A673 (cell line): ENCODE measurements at regions not wholly inside any gene's neighbourhood (a gene's known extent, or its start where the extent isn't known, plus 50 kb on each side); places are given as distances from the start of the nearest gene placed in this dataset.

Experiments
- EZH2 ChIP-seq: fragments of 200-600 bp; sonication (generic); IDR thresholded peaks from 2 replicates; pipeline ENCODE4 v1.6.1; 2017; ENCODE audit warnings: borderline replicate concordance, low read depth, mild to moderate bottlenecking, mixed read lengths, antibody characterized with exemption, low read length; ENCODE audit not compliant: poor library complexity, severe bottlenecking
- TF ChIP-seq, protein P1 (sequence below): fragments of 300-800, 200-600 bp; sonication (generic); conservative IDR thresholded peaks from 2 replicates; pipeline ENCODE4 v1.5.1; 2017; ENCODE audit warnings: low read depth, mild to moderate bottlenecking, antibody characterized with exemption, low read length, moderate library complexity, mixed read lengths

DNA sequence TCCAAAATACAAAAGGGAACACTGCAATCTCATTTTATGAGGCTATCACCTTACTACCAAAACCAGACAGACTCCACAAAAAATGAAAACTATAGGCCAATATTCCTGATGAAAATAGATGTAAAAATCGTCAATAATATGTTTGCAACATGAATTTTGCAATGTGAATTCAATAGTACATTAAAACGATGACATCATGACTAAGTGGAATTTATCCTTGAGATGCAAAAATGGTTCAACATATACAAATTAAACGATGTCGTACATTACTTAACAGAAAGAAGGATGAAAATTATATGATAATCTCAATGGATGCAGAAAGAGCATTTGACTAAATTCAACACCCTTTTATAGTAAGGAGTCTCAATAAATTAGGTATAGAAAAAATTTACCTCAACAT lies 123.0 kb downstream of the AREG start:
- TF ChIP-seq, protein P1, sequence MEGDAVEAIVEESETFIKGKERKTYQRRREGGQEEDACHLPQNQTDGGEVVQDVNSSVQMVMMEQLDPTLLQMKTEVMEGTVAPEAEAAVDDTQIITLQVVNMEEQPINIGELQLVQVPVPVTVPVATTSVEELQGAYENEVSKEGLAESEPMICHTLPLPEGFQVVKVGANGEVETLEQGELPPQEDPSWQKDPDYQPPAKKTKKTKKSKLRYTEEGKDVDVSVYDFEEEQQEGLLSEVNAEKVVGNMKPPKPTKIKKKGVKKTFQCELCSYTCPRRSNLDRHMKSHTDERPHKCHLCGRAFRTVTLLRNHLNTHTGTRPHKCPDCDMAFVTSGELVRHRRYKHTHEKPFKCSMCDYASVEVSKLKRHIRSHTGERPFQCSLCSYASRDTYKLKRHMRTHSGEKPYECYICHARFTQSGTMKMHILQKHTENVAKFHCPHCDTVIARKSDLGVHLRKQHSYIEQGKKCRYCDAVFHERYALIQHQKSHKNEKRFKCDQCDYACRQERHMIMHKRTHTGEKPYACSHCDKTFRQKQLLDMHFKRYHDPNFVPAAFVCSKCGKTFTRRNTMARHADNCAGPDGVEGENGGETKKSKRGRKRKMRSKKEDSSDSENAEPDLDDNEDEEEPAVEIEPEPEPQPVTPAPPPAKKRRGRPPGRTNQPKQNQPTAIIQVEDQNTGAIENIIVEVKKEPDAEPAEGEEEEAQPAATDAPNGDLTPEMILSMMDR = no peak
- TF ChIP-seq EZH2 = no peak
